Breast epithelium (tissue), 3 donors: ENCODE measurements at regions not wholly inside any gene's neighbourhood (a gene's known extent, or its start where the extent isn't known, plus 50 kb on each side); places are given as distances from the start of the nearest gene placed in this dataset.

ENCODE experiments used
- CTCF ChIP-seq, 3 donors: fragments of 450-650 bp; IDR thresholded peaks; one replicate each; pipeline ENCODE4 v1.5.1; 2016 to 2017; ENCODE audit warnings: antibody characterized with exemption in 3 of 3, mild to moderate bottlenecking in 3 of 3, moderate library complexity in 3 of 3
- POLR2A ChIP-seq: fragments of 450-650 bp; IDR thresholded peaks from one replicate; pipeline ENCODE4 v1.6.1; 2016; ENCODE audit warnings: antibody characterized with exemption, mild to moderate bottlenecking, moderate library complexity

DNA sequence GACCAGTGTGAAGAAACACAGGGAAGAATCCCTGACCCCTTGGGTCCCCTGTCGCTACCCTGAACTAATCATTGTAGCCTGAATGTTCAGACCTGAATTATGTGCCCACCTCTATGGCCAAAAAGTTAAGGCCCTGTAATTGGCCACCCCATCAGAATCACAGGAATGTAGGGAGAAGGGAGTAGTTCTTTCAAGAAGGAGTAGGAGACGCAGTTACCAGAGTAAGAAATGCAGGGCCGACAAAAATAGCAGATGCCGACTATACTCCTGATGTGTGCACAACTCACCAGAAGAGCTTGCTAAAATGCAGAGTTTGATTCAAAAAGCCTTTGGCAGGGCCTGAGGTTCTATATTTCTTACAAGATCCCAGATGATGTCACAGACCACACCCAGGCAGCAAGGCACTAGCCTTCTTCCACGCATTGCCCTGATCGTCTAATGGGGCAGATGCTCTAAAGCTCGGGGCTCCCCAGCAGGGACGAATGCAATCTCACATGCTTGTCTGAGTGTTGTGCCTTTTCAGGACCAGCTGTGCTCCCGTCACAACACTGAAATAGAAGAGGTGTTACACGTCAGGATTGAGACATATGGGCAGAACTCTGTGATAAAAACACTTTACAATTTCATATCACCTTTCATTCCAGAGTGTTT is 161.0 kb upstream of the FAM241A start:
- TF ChIP-seq CTCF (IDR thresholded peaks at IDR 0.05): no peak
- no peak for TF ChIP-seq POLR2A
